ENCODE measurements at regions not wholly inside any gene's neighbourhood (a gene's known extent, or its start where the extent isn't known, plus 50 kb on each side); places are given as distances from the start of the nearest gene placed in this dataset.

DNA sequence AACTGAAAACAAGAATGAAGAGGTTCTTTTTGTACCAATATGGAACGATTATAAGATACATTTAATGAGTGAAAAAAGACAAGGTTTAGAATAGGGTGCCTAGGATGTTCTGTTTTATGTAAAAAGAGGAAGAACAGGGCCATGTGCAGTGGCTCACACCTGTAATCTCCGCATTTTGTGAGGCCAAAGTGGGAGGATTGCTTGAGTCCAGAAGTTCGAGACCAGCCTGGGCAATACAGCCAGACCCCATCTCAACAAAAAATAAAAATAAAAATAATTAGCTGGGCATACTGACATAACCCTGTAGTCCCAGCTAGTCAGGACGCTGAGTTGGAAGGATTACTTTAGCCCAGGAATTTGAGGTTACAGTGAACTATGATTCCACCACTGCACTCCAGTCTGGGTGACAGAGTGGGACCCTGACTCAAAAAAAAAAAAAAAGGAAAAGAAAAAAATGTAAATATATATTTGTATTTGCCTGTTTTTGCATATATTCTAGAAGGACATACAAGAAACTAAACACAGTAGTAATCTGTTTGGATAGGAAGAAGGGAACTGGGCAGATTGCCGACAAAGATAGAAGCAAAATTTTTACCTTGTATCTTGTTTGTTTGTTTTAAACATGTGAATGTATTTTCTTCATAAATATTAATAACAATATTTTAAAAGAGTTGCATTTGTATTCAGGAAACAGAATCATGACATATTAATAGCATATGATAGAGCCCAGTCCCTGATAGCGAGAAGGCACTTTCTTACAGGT is 174.3 kb downstream of the SOX2 start:
- H3K9ac ChIP-seq (ENCODE audit: low read depth in 1 of 2, low read length in 2 of 2), result no peak overlapping the region
- TF ChIP-seq SP1 (IDR thresholded peaks at IDR 0.05), result no peak
- TF ChIP-seq, protein P1, sequence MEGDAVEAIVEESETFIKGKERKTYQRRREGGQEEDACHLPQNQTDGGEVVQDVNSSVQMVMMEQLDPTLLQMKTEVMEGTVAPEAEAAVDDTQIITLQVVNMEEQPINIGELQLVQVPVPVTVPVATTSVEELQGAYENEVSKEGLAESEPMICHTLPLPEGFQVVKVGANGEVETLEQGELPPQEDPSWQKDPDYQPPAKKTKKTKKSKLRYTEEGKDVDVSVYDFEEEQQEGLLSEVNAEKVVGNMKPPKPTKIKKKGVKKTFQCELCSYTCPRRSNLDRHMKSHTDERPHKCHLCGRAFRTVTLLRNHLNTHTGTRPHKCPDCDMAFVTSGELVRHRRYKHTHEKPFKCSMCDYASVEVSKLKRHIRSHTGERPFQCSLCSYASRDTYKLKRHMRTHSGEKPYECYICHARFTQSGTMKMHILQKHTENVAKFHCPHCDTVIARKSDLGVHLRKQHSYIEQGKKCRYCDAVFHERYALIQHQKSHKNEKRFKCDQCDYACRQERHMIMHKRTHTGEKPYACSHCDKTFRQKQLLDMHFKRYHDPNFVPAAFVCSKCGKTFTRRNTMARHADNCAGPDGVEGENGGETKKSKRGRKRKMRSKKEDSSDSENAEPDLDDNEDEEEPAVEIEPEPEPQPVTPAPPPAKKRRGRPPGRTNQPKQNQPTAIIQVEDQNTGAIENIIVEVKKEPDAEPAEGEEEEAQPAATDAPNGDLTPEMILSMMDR (IDR thresholded peaks at IDR 0.05; ENCODE audit: low read depth, low read length, missing input control), result no peak
- TF ChIP-seq JUND (IDR thresholded peaks at IDR 0.05), result no peak
- TF ChIP-seq, protein P2, sequence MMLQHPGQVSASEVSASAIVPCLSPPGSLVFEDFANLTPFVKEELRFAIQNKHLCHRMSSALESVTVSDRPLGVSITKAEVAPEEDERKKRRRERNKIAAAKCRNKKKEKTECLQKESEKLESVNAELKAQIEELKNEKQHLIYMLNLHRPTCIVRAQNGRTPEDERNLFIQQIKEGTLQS (IDR thresholded peaks at IDR 0.05), result no peak
- TF ChIP-seq GABPA (IDR thresholded peaks at IDR 0.05 in 1 of 2, conservative IDR thresholded peaks at IDR 0.05 in 1 of 2), result no peak
- no peak for TF ChIP-seq TAF1 (conservative IDR thresholded peaks at IDR 0.05)
- TF ChIP-seq, protein P3, sequence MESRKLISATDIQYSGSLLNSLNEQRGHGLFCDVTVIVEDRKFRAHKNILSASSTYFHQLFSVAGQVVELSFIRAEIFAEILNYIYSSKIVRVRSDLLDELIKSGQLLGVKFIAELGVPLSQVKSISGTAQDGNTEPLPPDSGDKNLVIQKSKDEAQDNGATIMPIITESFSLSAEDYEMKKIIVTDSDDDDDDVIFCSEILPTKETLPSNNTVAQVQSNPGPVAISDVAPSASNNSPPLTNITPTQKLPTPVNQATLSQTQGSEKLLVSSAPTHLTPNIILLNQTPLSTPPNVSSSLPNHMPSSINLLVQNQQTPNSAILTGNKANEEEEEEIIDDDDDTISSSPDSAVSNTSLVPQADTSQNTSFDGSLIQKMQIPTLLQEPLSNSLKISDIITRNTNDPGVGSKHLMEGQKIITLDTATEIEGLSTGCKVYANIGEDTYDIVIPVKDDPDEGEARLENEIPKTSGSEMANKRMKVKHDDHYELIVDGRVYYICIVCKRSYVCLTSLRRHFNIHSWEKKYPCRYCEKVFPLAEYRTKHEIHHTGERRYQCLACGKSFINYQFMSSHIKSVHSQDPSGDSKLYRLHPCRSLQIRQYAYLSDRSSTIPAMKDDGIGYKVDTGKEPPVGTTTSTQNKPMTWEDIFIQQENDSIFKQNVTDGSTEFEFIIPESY (IDR thresholded peaks at IDR 0.05), result no peak
- no peak for DNase-seq (ENCODE audit: low spot score)
- no peak overlapping the region for H3K27ac ChIP-seq (ENCODE audit: low read depth in 1 of 2, low read length in 2 of 2)
- peaks cover 0 to 9% (median 0%) of the 10 kb centered on the region in 4 donors for H3K27me3 ChIP-seq (ENCODE audit: control insufficient read depth in 4 of 4, insufficient read depth in 4 of 4, low read length in 3 of 4)
- H3K9me3 ChIP-seq (ENCODE audit: control insufficient read depth in 4 of 4, low read length in 3 of 4), result peaks cover 0 to 1% (median 0%) of the 10 kb centered on the region in 4 donors
- no peaks in the 10 kb centered on the region for H3K4me1 ChIP-seq (ENCODE audit: control insufficient read depth in 4 of 4, insufficient read depth in 4 of 4, low read length in 3 of 4)
- no peaks in the 10 kb centered on the region for H3K36me3 ChIP-seq (ENCODE audit: control insufficient read depth in 4 of 4, insufficient read depth in 3 of 4, low read depth in 1 of 4, low read length in 3 of 4)
- WGBS, result 78% methylated on average over 6 of the region's 6 CpGs
- H3K4me3 ChIP-seq (ENCODE audit: low read depth in 1 of 3, low read length in 3 of 3), result no peak overlapping the region

DNA sequence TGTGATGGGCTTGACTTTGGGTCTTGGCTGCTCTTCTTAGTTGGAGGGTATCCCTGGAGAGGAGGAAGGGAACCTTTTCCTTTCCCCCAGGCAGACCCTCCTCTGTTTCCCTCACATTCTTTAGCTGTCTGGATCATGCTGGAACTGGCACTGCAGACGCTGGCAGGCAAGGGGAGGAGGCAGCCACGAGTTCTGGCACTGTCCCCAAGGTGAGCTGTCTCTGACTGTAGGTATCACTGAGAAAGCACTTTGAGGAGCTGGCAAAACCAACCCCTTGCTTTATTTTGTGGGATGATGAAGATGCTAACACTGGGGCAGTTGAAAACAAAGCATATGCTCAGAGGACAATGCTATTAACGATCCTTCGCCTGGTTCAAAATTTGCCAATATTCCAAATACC is 175.0 kb downstream of the SOX2 start:
- Histone ChIP-seq H3K36me3 (ENCODE audit: control insufficient read depth in 4 of 4, insufficient read depth in 3 of 4, low read depth in 1 of 4, low read length in 3 of 4) (no peaks in the 10 kb centered on the region), H3K27ac (ENCODE audit: low read depth in 1 of 2, low read length in 2 of 2) (no peak overlapping the region), H3K4me3 (ENCODE audit: low read depth in 1 of 3, low read length in 3 of 3) (no peak overlapping the region), H3K9ac (ENCODE audit: low read depth in 1 of 2, low read length in 2 of 2) (no peak overlapping the region), H3K9me3 (ENCODE audit: control insufficient read depth in 4 of 4, low read length in 3 of 4) (peaks cover 0 to 1% (median 0%) of the 10 kb centered on the region in 4 donors), H3K4me1 (ENCODE audit: control insufficient read depth in 4 of 4, insufficient read depth in 4 of 4, low read length in 3 of 4) (no peaks in the 10 kb centered on the region), H3K27me3 (ENCODE audit: control insufficient read depth in 4 of 4, insufficient read depth in 4 of 4, low read length in 3 of 4) (peaks cover 0 to 9% (median 0%) of the 10 kb centered on the region in 4 donors)
- DNase-seq (ENCODE audit: low spot score), result no peak
- TF ChIP-seq, protein P2 (IDR thresholded peaks at IDR 0.05), result no peak
- TF ChIP-seq JUND (IDR thresholded peaks at IDR 0.05), result no peak
- TF ChIP-seq GABPA (IDR thresholded peaks at IDR 0.05 in 1 of 2, conservative IDR thresholded peaks at IDR 0.05 in 1 of 2), result no peak
- TF ChIP-seq YY1 (IDR thresholded peaks at IDR 0.05), result no peak
- TF ChIP-seq NR2F2 (IDR thresholded peaks at IDR 0.05), result no peak
- TF ChIP-seq TAF1 (conservative IDR thresholded peaks at IDR 0.05), result no peak
- TF ChIP-seq HNF4G (IDR thresholded peaks at IDR 0.05), result no peak
- no peak for TF ChIP-seq RXRA (IDR thresholded peaks at IDR 0.05)
- no peak for TF ChIP-seq FOXA2 (IDR thresholded peaks at IDR 0.05)
- TF ChIP-seq, protein P4, sequence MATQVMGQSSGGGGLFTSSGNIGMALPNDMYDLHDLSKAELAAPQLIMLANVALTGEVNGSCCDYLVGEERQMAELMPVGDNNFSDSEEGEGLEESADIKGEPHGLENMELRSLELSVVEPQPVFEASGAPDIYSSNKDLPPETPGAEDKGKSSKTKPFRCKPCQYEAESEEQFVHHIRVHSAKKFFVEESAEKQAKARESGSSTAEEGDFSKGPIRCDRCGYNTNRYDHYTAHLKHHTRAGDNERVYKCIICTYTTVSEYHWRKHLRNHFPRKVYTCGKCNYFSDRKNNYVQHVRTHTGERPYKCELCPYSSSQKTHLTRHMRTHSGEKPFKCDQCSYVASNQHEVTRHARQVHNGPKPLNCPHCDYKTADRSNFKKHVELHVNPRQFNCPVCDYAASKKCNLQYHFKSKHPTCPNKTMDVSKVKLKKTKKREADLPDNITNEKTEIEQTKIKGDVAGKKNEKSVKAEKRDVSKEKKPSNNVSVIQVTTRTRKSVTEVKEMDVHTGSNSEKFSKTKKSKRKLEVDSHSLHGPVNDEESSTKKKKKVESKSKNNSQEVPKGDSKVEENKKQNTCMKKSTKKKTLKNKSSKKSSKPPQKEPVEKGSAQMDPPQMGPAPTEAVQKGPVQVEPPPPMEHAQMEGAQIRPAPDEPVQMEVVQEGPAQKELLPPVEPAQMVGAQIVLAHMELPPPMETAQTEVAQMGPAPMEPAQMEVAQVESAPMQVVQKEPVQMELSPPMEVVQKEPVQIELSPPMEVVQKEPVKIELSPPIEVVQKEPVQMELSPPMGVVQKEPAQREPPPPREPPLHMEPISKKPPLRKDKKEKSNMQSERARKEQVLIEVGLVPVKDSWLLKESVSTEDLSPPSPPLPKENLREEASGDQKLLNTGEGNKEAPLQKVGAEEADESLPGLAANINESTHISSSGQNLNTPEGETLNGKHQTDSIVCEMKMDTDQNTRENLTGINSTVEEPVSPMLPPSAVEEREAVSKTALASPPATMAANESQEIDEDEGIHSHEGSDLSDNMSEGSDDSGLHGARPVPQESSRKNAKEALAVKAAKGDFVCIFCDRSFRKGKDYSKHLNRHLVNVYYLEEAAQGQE (IDR thresholded peaks at IDR 0.05), result no peak
- TF ChIP-seq FOXA1 (IDR thresholded peaks at IDR 0.05), result no peak
- no peak for TF ChIP-seq RAD21 (IDR thresholded peaks at IDR 0.05)
- TF ChIP-seq EGR1 (IDR thresholded peaks at IDR 0.05; ENCODE audit: low read depth in 2 of 2), result no peak
- TF ChIP-seq HNF4A (conservative IDR thresholded peaks at IDR 0.05), result no peak
- TF ChIP-seq, protein P5, sequence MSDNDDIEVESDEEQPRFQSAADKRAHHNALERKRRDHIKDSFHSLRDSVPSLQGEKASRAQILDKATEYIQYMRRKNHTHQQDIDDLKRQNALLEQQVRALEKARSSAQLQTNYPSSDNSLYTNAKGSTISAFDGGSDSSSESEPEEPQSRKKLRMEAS (IDR thresholded peaks at IDR 0.05), result no peak
- TF ChIP-seq, protein P1 (IDR thresholded peaks at IDR 0.05; ENCODE audit: low read depth, low read length, missing input control), result no peak
- TF ChIP-seq SP1 (IDR thresholded peaks at IDR 0.05), result no peak
- TF ChIP-seq, protein P3 (IDR thresholded peaks at IDR 0.05), result no peak
- WGBS, result 74% methylated on average over 4 of the region's 4 CpGs
